NCI-H226 (cell line): ENCODE measurements at regions not wholly inside any gene's neighbourhood (a gene's known extent, or its start where the extent isn't known, plus 50 kb on each side); places are given as distances from the start of the nearest gene placed in this dataset.

Experiments
- DNase-seq: peaks from one replicate; pipeline ENCODE4 v3.0.0-alpha.2; 2015

GRCh38 chr2:12090072-12090471, 343.6 kb downstream of the LPIN1 start:
- no peak for DNase-seq

GRCh38 chr2:12090590-12090989, 344.2 kb downstream of the LPIN1 start:
- DNase-seq: no peak

DNA sequence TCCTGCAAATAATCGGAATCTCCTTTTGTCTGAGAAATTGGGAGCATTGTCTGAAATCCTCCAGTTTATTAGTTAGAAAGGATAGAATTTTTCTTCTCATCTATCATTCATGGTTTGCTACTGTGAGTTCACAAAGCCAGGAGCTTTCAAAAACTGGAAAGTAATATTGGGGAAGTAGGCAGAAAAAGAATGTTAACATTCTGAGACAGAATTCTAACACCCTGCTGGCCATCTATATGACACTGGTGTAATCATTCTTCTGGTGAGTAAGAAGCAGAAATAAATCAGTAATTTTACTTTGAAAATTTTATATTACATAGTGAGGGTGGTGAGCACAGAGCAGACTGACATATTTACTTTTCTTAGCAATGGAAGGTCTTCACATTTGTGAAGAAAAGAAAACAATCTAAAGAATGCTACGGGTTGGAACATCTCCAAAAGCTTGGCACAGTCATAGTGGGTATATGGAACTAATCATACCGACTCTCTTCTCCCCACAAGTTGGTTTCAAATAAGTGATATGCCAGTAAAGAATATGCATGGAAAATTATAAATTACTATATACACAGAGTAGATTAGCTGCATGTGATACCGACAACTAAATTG, 344.9 kb downstream of the LPIN1 start:
- DNase-seq: peak; percentile 51

DNA sequence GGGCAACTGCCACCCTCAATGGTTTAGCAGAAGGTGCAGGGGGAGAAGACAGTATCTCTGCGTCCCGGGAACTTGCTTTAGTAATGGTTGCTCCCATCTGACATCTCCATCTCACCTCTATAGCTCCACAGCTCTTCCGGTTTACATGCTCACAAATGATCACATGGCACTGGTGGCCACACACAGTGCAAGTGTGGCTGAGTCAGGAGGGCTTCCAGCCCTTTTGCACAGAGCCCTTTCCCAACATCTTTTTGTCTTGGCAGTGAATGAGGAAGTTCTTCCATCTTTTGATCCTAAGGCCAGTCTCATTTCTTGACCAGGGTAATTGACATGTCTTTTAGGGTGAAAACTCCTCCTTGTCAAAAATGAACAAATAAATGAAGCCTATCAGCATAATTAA, 347.7 kb downstream of the LPIN1 start:
- no peak for DNase-seq

GRCh38 chr2:12096051-12096787, 349.8 kb downstream of the LPIN1 start:
- no peak for DNase-seq

DNA sequence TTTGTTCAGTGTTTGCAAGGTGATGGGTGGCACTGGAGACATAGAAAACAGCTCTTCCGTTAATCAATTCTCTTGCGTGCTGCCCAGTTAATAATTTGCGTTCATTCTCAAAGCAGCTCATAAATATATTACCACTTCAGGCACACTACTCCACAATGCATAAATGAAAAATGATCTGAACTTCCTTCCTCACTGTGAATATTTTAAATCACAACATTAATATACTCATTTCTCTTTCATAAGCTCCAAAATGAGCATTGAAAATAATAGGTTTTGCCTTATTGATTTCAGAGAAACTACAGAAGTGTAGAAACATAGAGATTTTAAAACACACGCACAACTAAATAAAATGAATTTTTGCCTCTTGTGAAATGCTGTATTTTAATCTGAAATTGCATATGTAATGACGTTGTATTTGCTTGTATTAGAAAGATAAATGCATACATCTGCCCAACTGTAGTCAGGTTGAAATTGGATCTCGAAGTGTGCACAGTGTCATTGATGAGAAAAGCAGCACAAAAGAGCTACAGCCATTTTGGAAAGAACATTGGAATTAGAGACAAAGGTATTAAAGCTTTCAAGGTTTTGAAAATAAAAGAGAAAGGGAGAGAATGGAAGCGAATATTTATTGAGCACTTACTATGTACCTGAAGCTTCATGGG, 350.5 kb downstream of the LPIN1 start:
- DNase-seq: no peak

GRCh38 chr2:12097859-12098258, 351.4 kb downstream of the LPIN1 start:
- DNase-seq: no peak

DNA sequence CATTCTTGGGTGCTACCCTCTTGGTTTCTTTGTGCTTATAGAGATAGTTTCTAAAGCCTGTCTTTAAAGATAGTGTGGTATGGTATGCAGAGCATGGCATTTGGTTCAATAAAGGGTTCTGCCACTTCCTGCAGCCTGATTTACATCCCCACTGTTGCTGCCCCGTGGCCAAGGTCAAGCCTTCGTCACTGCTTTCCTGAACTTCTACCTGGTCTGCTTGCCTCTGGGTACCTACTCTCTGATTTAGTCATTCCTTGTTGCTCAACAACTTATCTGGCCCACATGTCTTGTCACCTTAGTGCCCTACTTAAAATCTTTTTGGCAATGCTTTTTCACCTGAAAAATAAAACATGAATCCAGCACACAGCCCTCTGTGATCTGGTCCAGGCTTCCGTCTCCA, 352.9 kb downstream of the LPIN1 start:
- DNase-seq: no peak

DNA sequence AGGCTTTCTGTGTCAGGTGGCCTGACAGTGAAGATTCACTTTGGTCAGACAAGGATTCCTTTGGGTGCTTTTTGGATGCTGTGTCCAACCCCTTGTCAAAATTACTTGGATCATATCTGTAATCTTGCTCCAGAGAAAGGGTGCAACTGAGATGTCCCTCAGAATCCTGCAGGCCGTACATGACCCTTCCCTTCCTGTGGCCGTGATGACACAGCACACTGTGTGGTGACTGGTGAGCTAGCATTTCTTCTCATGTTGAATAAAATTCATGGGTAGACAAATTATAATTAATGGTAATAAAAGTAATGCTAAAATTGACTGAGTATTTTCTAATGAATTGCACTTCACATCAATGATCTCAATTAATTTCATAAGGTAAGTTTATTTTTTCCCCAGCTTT, 356.2 kb downstream of the LPIN1 start:
- DNase-seq: no peak

DNA sequence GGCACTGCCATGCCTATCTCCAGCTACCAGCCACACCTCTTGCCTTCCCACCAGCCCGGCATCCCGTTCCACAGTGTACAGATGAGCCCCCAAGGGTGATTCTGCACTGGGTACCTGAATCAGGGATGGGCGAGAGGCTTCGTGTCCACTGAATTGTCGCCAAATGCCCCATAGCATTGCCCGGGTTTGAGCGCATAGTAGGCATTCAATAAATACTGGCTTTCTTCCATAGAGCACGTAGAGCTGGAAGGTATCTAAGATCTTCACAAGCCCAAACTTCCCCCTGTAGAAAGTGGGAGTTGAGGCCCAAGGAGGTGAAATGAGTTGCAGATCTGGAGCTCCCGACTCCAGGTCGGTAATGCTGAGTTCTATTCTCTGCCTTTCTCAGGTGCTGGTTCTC, 358.7 kb downstream of the LPIN1 start:
- DNase-seq: no peak

GRCh38 chr2:12106440-12107080, 360.1 kb downstream of the LPIN1 start:
- DNase-seq: peak; percentile 98

DNA sequence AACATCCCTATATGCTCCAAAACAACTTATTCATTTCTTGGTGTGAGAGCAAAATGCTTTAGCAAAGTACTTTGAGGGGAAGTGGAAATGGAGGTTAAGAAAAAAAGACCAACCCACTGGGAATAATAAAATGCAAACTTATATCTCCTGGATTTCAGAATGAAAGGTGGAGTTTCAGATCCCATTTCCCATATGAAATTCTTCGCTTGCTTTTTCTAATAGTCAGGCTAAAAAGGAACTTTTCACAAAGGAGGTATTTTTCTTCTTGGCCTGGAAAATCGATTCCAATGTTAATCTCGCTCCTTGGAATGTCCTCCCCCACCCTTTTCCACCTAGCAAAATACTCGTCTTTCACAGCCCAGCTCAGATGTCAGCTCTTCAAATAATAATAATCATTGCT, 360.9 kb downstream of the LPIN1 start:
- DNase-seq: no peak

GRCh38 chr2:12107939-12108338, 361.5 kb downstream of the LPIN1 start:
- DNase-seq: no peak

DNA sequence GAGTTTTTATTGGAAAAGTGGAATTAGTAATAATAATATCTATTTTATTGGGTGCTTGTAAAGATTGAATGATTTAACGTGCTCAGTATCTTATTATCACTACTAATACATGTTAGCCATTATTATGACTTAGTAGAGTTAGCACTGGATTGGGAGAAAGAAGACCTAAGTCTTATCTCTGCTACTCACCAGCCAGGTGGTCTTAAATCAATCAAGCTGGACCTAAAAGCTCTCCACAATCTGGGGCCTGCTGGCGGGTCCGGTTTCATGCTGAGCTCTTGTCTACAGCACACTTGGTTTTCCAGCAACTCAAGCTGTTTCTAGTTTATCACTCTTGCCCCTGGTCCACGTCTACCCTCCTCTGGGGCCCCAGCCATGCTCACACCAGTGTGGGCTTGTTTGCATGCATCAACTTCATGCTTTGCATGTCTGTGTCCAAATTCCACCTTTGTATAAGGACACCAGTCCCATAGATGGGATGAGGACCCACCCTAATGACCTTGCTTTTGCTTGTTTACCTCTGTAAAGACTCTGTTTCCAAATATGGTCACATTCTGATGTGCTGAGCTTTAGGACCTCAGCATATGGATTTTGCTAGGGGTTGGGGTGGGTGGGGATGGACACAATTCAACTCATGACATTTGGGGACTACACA, 363.1 kb downstream of the LPIN1 start:
- no peak for DNase-seq

- DNase-seq: no peak
These were observed 363.6 kb downstream of the LPIN1 start for GRCh38 chr2:12110074-12110473.

DNA sequence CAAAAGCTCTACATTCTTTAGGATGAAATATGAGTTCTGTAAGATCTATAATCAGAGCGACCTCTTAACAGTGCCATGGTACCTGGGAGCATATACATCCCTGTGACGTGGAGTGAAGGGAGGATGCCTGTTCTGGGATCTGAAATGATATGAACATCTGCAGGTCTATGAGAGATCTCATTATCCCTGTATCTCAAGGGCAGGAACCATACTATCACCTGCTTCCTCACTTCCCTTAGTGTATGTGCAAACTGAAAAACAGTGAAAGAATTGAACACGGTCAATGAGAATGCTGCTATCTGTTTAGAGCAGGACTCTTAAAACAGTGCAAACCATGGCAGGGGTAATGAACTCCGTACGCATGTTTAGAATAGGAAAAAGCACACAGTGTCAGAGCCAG, 364.0 kb downstream of the LPIN1 start:
- no peak for DNase-seq

DNA sequence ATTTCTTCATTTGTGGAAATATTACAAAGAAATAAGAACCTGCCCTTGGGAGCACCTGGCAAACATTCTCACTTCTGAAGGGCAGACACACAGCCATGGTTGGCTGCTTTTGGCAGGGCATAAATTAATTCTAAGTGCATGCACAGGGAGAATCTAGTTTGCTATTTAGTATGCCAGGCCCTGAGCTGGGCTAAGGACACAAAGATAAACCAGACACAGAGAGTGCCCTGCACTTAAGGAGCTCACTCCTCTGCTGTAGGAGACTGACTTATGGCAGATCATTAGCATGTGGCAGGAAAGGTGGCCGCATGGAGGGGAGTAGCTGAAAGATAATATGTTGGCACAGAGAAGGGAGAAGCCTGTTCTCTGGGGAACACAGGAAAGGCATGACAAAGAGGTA, 367.0 kb downstream of the LPIN1 start:
- DNase-seq: no peak

DNA sequence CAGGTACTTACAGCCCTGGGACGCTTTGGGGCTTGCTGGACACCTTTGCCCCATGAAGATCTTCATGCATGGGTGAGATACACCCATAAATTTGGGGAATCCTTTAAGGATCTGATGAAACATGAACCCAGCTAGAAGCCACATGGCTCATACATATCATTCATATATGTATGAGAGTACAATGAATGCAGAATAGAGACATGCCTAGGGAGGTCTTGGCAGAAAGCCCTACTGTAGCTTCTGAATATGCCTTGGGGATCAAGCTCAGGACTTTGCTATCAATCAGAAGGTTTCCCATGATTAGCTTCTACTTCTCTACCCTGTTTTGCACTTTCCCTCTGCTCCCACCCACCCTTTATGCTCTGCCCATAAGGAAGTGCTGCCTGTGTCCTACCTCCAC, 368.4 kb downstream of the LPIN1 start:
- DNase-seq: no peak

DNA sequence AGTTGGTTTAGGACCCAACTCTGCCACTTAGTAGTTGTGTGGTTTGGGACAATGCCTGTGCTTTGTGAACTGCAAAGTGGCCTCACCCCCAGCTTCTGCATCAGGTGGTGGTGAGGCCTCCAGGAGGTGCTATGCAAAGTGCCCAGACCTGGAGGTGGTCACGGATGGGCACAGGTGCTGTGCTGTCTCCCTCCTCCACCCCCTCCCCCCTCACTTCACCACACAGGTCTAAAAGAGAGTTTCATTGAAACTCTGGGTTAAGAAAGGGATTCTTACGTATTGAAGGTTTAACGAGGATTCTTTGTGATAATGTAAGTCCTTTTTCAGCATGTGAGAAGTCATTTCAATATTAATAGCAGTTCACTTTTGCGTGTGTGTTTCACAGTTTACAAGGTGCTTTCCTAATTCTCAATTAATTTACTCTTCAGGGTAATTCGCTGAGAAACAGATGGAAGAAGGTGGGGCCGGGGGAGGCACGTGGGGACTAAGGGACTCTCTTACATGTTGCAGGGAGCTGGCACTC, 369.9 kb downstream of the LPIN1 start:
- DNase-seq: no peak

DNA sequence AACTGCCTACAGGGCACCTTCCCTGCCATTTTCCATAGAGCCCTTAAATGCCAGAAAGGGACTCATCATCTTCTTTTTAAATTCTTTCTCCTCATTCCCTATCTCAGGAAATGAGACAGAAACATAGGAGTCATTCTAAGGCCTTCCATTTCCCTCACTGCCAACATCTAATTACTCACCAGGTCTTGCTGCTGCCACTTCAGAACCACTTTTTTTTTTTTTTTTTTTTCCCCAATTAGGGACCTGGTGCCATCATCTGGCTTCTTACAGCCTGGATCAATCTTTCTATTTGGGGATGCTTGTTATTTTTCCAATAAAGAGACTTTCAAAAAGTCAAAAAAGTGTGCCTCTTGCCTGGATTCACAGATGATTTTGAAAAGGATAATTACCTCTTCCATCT, 373.4 kb downstream of the LPIN1 start:
- peak; percentile 64 for DNase-seq

GRCh38 chr2:12120281-12121150, 374.1 kb downstream of the LPIN1 start:
- DNase-seq: peak; percentile 33

GRCh38 chr2:12124790-12125189, 378.4 kb downstream of the LPIN1 start:
- no peak for DNase-seq
